ENCODE measurements at regions not wholly inside any gene's neighbourhood (a gene's known extent, or its start where the extent isn't known, plus 50 kb on each side); places are given as distances from the start of the nearest gene placed in this dataset.

DNA sequence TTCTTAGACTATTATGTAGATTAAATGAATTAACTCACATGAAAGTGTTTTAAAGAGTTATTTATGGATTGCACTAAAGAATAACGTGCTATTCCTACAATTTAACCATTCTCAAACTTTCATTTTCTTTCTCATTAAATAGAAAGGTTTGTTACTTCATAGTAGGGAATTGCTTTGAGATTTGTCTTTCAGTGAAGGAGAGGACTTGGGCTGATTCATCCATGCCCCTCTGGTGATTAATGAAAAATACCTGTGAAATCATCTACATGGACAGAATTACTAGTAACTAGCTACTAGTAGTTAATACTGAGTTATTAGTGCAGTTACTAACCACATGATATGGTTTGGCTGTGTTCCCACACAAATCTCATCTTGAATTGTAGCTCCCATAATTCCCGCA is 275.8 kb upstream of the CDH20 start:
- no peak for TF ChIP-seq FOSB (CRISPR knock-in tag; IDR thresholded peaks at IDR 0.05)
- no peak for TF ChIP-seq ZFP36 (IDR thresholded peaks at IDR 0.05; ENCODE audit: borderline replicate concordance, partially characterized antibody)
- TF ChIP-seq JUNB (IDR thresholded peaks at IDR 0.05): no peak
- no peak for TF ChIP-seq SREBF2 (IDR thresholded peaks at IDR 0.05)
- no peak for TF ChIP-seq POLR2AphosphoS2 (conservative IDR thresholded peaks at IDR 0.05; ENCODE audit: low read length)
- no peak for TF ChIP-seq FOSL2 (IDR thresholded peaks at IDR 0.05)
- TF ChIP-seq FOSL2 (CRISPR knock-in tag; IDR thresholded peaks at IDR 0.05): no peak
- TF ChIP-seq, protein P1, sequence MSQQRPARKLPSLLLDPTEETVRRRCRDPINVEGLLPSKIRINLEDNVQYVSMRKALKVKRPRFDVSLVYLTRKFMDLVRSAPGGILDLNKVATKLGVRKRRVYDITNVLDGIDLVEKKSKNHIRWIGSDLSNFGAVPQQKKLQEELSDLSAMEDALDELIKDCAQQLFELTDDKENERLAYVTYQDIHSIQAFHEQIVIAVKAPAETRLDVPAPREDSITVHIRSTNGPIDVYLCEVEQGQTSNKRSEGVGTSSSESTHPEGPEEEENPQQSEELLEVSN (IDR thresholded peaks at IDR 0.05; ENCODE audit: borderline replicate concordance, low read depth): no peak
- no peak for TF ChIP-seq RNF2 (IDR thresholded peaks at IDR 0.05; ENCODE audit: borderline replicate concordance, low read depth)
- no peak for TF ChIP-seq KDM5A (IDR thresholded peaks at IDR 0.05)
- no peak for TF ChIP-seq NPAS2 (CRISPR knock-in tag; IDR thresholded peaks at IDR 0.05; ENCODE audit: borderline replicate concordance)
- TF ChIP-seq, protein P2, sequence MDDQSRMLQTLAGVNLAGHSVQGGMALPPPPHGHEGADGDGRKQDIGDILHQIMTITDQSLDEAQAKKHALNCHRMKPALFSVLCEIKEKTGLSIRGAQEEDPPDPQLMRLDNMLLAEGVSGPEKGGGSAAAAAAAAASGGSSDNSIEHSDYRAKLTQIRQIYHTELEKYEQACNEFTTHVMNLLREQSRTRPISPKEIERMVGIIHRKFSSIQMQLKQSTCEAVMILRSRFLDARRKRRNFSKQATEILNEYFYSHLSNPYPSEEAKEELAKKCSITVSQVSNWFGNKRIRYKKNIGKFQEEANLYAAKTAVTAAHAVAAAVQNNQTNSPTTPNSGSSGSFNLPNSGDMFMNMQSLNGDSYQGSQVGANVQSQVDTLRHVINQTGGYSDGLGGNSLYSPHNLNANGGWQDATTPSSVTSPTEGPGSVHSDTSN (IDR thresholded peaks at IDR 0.05): no peak
- no peak for TF ChIP-seq HEYL (CRISPR knock-in tag; IDR thresholded peaks at IDR 0.05)
- no peak for TF ChIP-seq CBX8 (IDR thresholded peaks at IDR 0.05)
- TF ChIP-seq, protein P3, sequence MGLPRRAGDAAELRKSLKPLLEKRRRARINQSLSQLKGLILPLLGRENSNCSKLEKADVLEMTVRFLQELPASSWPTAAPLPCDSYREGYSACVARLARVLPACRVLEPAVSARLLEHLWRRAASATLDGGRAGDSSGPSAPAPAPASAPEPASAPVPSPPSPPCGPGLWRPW (IDR thresholded peaks at IDR 0.05): no peak
- TF ChIP-seq EHMT2 (IDR thresholded peaks at IDR 0.05; ENCODE audit: low read depth): no peak
- TF ChIP-seq MAZ (IDR thresholded peaks at IDR 0.05; ENCODE audit: borderline replicate concordance, low read depth, low read length): no peak
- TF ChIP-seq ZNF302 (CRISPR knock-in tag; IDR thresholded peaks at IDR 0.05): no peak
- TF ChIP-seq JUN (IDR thresholded peaks at IDR 0.05): no peak
- TF ChIP-seq CBX2 (IDR thresholded peaks at IDR 0.05; ENCODE audit: borderline replicate concordance, low read depth): no peak
- TF ChIP-seq MYC (IDR thresholded peaks at IDR 0.05; ENCODE audit: borderline replicate concordance, low read length): no peak
- FAIRE-seq (no peak), DNase-seq (ENCODE audit: low read depth in 1 of 2, low spot score in 1 of 2) (no peak), ATAC-seq (no peak)
- no peak overlapping the region for H3K27ac ChIP-seq
- H3K4me2 ChIP-seq: no peak overlapping the region
- 44% methylated on average over 2 of the region's 2 CpGs for WGBS (ENCODE audit: missing lambda C conversion rate)
- POLR2A ChIA-PET: no interaction called here
- CTCF ChIA-PET: no interaction called here
- no peaks in the 10 kb centered on the region for H3K9me3 ChIP-seq
- no peaks in the 10 kb centered on the region for H3K4me1 ChIP-seq
- no peak overlapping the region for H3K4me3 ChIP-seq

DNA sequence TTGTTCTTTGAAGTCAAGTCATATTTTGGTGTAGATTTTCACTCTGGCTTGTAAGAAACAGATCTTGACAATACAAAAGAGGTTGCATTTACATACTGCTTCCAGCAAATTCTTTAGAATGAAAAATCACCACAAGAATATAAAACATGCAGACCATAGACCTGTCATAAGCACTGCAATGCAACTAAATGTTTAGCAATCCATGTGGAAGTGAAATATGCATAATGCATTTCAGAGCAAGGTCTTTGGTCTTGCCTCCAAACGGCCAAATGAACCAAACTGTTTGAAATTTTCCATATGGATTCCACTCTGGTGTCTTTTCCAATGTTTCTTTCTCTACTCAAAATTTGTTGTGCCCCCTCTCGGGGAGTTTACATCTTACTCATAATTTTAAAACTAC is 271.0 kb upstream of the CDH20 start:
- Histone ChIP-seq H3K27ac (no peak overlapping the region), H3K9me3 (no peaks in the 10 kb centered on the region), H3K4me2 (no peak overlapping the region), H3K4me3 (no peak overlapping the region), H3K4me1 (no peaks in the 10 kb centered on the region)
- ATAC-seq: no peak
- DNase-seq (ENCODE audit: low read depth in 1 of 2, low spot score in 1 of 2): no peak
- CTCF ChIA-PET: no interaction called here
- POLR2A ChIA-PET: no interaction called here
- WGBS (ENCODE audit: missing lambda C conversion rate): 0% methylated on average over 2 of the region's 2 CpGs
- no peak for FAIRE-seq
- TF ChIP-seq EHF (CRISPR knock-in tag; IDR thresholded peaks at IDR 0.05): no peak
- no peak for TF ChIP-seq RCOR1 (IDR thresholded peaks at IDR 0.05; ENCODE audit: low read depth, low read length)
- TF ChIP-seq JUNB (IDR thresholded peaks at IDR 0.05): no peak
- no peak for TF ChIP-seq HEYL (CRISPR knock-in tag; IDR thresholded peaks at IDR 0.05)
- TF ChIP-seq MAZ (IDR thresholded peaks at IDR 0.05; ENCODE audit: borderline replicate concordance, low read depth, low read length): no peak
- no peak for TF ChIP-seq ZC3H11A (IDR thresholded peaks at IDR 0.05)
- no peak for TF ChIP-seq MAFK (IDR thresholded peaks at IDR 0.05; ENCODE audit: partially characterized antibody)
- no peak for TF ChIP-seq RFX5 (IDR thresholded peaks at IDR 0.05)
- TF ChIP-seq RAD21 (conservative IDR thresholded peaks at IDR 0.05 in 1 of 2, IDR thresholded peaks at IDR 0.05 in 1 of 2): no peak
- TF ChIP-seq ZNF302 (CRISPR knock-in tag; IDR thresholded peaks at IDR 0.05): no peak
- no peak for TF ChIP-seq HOXA7 (CRISPR knock-in tag; IDR thresholded peaks at IDR 0.05)
- TF ChIP-seq, protein P4, sequence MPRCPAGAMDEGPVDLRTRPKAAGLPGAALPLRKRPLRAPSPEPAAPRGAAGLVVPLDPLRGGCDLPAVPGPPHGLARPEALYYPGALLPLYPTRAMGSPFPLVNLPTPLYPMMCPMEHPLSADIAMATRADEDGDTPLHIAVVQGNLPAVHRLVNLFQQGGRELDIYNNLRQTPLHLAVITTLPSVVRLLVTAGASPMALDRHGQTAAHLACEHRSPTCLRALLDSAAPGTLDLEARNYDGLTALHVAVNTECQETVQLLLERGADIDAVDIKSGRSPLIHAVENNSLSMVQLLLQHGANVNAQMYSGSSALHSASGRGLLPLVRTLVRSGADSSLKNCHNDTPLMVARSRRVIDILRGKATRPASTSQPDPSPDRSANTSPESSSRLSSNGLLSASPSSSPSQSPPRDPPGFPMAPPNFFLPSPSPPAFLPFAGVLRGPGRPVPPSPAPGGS (IDR thresholded peaks at IDR 0.05): no peak
- TF ChIP-seq RARB (CRISPR knock-in tag; IDR thresholded peaks at IDR 0.05): no peak
- no peak for TF ChIP-seq SMC3 (IDR thresholded peaks at IDR 0.05)
- no peak for TF ChIP-seq POLR2A (IDR thresholded peaks at IDR 0.05; ENCODE audit: low read length)
- no peak for TF ChIP-seq FOSB (CRISPR knock-in tag; IDR thresholded peaks at IDR 0.05)
- TF ChIP-seq NFE2L2 (conservative IDR thresholded peaks at IDR 0.05; ENCODE audit: low read length): no peak
- TF ChIP-seq, protein P5, sequence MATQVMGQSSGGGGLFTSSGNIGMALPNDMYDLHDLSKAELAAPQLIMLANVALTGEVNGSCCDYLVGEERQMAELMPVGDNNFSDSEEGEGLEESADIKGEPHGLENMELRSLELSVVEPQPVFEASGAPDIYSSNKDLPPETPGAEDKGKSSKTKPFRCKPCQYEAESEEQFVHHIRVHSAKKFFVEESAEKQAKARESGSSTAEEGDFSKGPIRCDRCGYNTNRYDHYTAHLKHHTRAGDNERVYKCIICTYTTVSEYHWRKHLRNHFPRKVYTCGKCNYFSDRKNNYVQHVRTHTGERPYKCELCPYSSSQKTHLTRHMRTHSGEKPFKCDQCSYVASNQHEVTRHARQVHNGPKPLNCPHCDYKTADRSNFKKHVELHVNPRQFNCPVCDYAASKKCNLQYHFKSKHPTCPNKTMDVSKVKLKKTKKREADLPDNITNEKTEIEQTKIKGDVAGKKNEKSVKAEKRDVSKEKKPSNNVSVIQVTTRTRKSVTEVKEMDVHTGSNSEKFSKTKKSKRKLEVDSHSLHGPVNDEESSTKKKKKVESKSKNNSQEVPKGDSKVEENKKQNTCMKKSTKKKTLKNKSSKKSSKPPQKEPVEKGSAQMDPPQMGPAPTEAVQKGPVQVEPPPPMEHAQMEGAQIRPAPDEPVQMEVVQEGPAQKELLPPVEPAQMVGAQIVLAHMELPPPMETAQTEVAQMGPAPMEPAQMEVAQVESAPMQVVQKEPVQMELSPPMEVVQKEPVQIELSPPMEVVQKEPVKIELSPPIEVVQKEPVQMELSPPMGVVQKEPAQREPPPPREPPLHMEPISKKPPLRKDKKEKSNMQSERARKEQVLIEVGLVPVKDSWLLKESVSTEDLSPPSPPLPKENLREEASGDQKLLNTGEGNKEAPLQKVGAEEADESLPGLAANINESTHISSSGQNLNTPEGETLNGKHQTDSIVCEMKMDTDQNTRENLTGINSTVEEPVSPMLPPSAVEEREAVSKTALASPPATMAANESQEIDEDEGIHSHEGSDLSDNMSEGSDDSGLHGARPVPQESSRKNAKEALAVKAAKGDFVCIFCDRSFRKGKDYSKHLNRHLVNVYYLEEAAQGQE (IDR thresholded peaks at IDR 0.05): no peak
- TF ChIP-seq NR3C1 (IDR thresholded peaks at IDR 0.05): no peak
